Vagina (tissue), 2 donors: ENCODE measurements at regions not wholly inside any gene's neighbourhood (a gene's known extent, or its start where the extent isn't known, plus 50 kb on each side); places are given as distances from the start of the nearest gene placed in this dataset.

Source experiments
- CTCF ChIP-seq, 3 experiments: fragments of 450-650 bp in 2 of 3; fragments of 200-600 bp in 1 of 3; sonication (generic) in 1 of 3; IDR thresholded peaks; one replicate each; pipeline ENCODE4 v1.5.1; 2017 to 2019; ENCODE audit warnings: antibody characterized with exemption in 3 of 3, mild to moderate bottlenecking in 2 of 3, moderate library complexity in 2 of 3
- POLR2AphosphoS5 ChIP-seq, 2 donors: sonication (generic); formaldehyde crosslinking; IDR thresholded peaks; one replicate each; pipeline ENCODE4 v1.9.0; 2017; ENCODE audit warnings: antibody characterized with exemption in 2 of 2, mild to moderate bottlenecking in 2 of 2, low read depth in 1 of 2; ENCODE audit not compliant: insufficient read depth in 1 of 2

GRCh38 chr6:167703781-167704180 lies 122.9 kb upstream of the AFDN start:
- TF ChIP-seq CTCF (IDR thresholded peaks at IDR 0.05) (no peak), POLR2AphosphoS5 (IDR thresholded peaks at IDR 0.05; ENCODE audit: insufficient read depth in 1 of 2, low read depth in 1 of 2) (no peak)
